GM12878 (cell line): ENCODE measurements at regions not wholly inside any gene's neighbourhood (a gene's known extent, or its start where the extent isn't known, plus 50 kb on each side); places are given as distances from the start of the nearest gene placed in this dataset.

Experiments
- ATAC-seq: fragments of 200-7000 bp; cut with Tn5 transposase; 3 replicates; pipeline ENCODE4 v1.9.1; 2020; ENCODE audit warnings: mild to moderate bottlenecking, moderate library complexity
- BruUV-seq: library from RNA; stranded (reverse); fragments of 400-500 nt; replicated peaks from 2 replicates; lab custom pipeline; 2021; lab: Mats Ljungman, UMichigan
- CTCF ChIA-PET: fragments of 300-600 bp; sonication (Branson Sonifier 250); formaldehyde crosslinking; extraction: SDS; loops from one replicate; lab custom pipeline; 2021; ENCODE audit warnings: inconsistent platforms; lab: Yijun Ruan, JAX
- POLR2A ChIA-PET: fragments of 350-600 bp; formaldehyde crosslinking; extraction: SDS; loops from one replicate; lab custom pipeline; 2021; ENCODE audit warnings: inconsistent platforms; lab: Charles Lee
- RAD21 ChIA-PET: fragments of 300-600 bp; sonication (Branson Sonifier 250); formaldehyde crosslinking; loops from one replicate; lab custom pipeline; 2023; ENCODE audit warnings: antibody characterized with exemption; ENCODE audit not compliant: unreplicated experiment; lab: Charles Lee
- SMC1A ChIA-PET: fragments of 300-600 bp; sonication (Branson Sonifier 250); formaldehyde crosslinking; loops from one replicate; lab custom pipeline; 2023; ENCODE audit not compliant: unreplicated experiment, uncharacterized antibody; lab: Charles Lee
- DNase-seq: peaks from one replicate; pipeline ENCODE4 v3.0.0-alpha.2; 2011; ENCODE audit warnings: low read depth, low spot score
- FAIRE-seq: peaks from 3 replicates; lab custom pipeline; 2011; peaks lifted over from hg19 to GRCh38; lab: Jason Lieb, UNC
- H2AFZ ChIP-seq: 2 replicates; pipeline ENCODE4 v1.6.0; 2011; ENCODE audit warnings: low read depth, low read length, control low read depth; ENCODE audit not compliant: control insufficient read depth
- H3K27ac ChIP-seq: 2 replicates; pipeline ENCODE4 v1.5.1; 2011; ENCODE audit warnings: control low read depth; ENCODE audit not compliant: control insufficient read depth, insufficient read depth
- H3K27me3 ChIP-seq, 2 experiments: replicated peaks in 1 of 2; 2 replicates each; pipeline versions ENCODE4 v1.6.0 to v1.6.1; 2011; ENCODE audit warnings: low read length in 1 of 2; ENCODE audit not compliant: control insufficient read depth in 2 of 2, insufficient read depth in 2 of 2
- H3K36me3 ChIP-seq, 2 experiments: 2 replicates each; pipeline ENCODE4 v1.5.1; 2011; ENCODE audit warnings: low read length in 1 of 2; ENCODE audit not compliant: control insufficient read depth in 2 of 2, insufficient read depth in 2 of 2
- H3K4me1 ChIP-seq: 2 replicates; pipeline ENCODE4 v1.6.1; 2011; ENCODE audit warnings: mild to moderate bottlenecking, low read length, moderate library complexity, mixed read lengths; ENCODE audit not compliant: control insufficient read depth, insufficient read depth
- H3K4me2 ChIP-seq: 2 replicates; pipeline ENCODE4 v1.6.0; 2011; ENCODE audit warnings: control low read depth; ENCODE audit not compliant: control insufficient read depth, insufficient read depth
- H3K4me3 ChIP-seq: fragments of 200-600 bp; sonication (generic); 2 replicates; pipeline ENCODE4 v1.5.1; 2016
- H3K79me2 ChIP-seq: 2 replicates; pipeline ENCODE4 v1.6.0; 2011; ENCODE audit warnings: low read length; ENCODE audit not compliant: control insufficient read depth, insufficient read depth
- H3K9ac ChIP-seq: 2 replicates; pipeline ENCODE4 v1.8.0; 2011; ENCODE audit warnings: low read length, control low read depth, mixed read lengths; ENCODE audit not compliant: control insufficient read depth, insufficient read depth
- H3K9me3 ChIP-seq: replicated peaks from 3 replicates; pipeline ENCODE4 v1.5.1; 2011; ENCODE audit warnings: mild to moderate bottlenecking, low read length; ENCODE audit not compliant: control insufficient read depth, insufficient read depth
- H4K20me1 ChIP-seq: 2 replicates; pipeline ENCODE4 v1.6.0; 2011; ENCODE audit not compliant: control insufficient read depth, insufficient read depth
- BCLAF1 ChIP-seq: fragments of 450-650 bp; IDR thresholded peaks from 2 replicates; pipeline ENCODE4 v1.6.1; 2017; ENCODE audit warnings: antibody characterized with exemption, mild to moderate bottlenecking, moderate library complexity
- CBFB ChIP-seq: IDR thresholded peaks from 2 replicates; pipeline ENCODE4 v1.6.1; 2016; ENCODE audit warnings: antibody characterized with exemption, low read depth
- CBX5 ChIP-seq: sonication (generic); IDR thresholded peaks from 2 replicates; pipeline ENCODE4 v1.6.1; 2016; ENCODE audit warnings: low read depth, moderate library complexity, mild to moderate bottlenecking, inconsistent platforms
- DPF2 ChIP-seq: fragments of 450-650 bp; IDR thresholded peaks from 2 replicates; pipeline ENCODE4 v1.6.1; 2017; ENCODE audit warnings: mild to moderate bottlenecking
- IKZF1 ChIP-seq: fragments of 450-650 bp; conservative IDR thresholded peaks from 2 replicates; pipeline ENCODE4 v1.6.1; 2017; ENCODE audit warnings: antibody characterized with exemption, mild to moderate bottlenecking
- IKZF2 ChIP-seq, 2 experiments: fragments of 450-650 bp; IDR thresholded peaks; 2 replicates each; pipeline ENCODE4 v1.6.1; 2017; ENCODE audit warnings: mild to moderate bottlenecking in 2 of 2, moderate library complexity in 2 of 2
- KLF5 ChIP-seq: fragments of 450-650 bp; IDR thresholded peaks from 2 replicates; pipeline ENCODE4 v1.6.1; 2014; ENCODE audit warnings: mild to moderate bottlenecking; ENCODE audit not compliant: partially characterized antibody
- LARP7 ChIP-seq: fragments of 450-650 bp; IDR thresholded peaks from 2 replicates; pipeline ENCODE4 v1.6.1; 2017; ENCODE audit warnings: mild to moderate bottlenecking
- MTA2 ChIP-seq: fragments of 450-650 bp; IDR thresholded peaks from 2 replicates; pipeline ENCODE4 v1.6.1; 2016; ENCODE audit warnings: low read depth, mild to moderate bottlenecking, moderate library complexity
- NFIC ChIP-seq: IDR thresholded peaks from 2 replicates; pipeline ENCODE4 v1.6.1; 2012; ENCODE audit warnings: low read depth, mild to moderate bottlenecking, inconsistent platforms, low read length, moderate library complexity
- RBBP5 ChIP-seq: fragments of 200-600 bp; sonication (generic); conservative IDR thresholded peaks from 2 replicates; pipeline ENCODE4 v1.6.1; 2016
- RUNX3 ChIP-seq: IDR thresholded peaks from 2 replicates; pipeline ENCODE4 v1.6.1; 2012; ENCODE audit warnings: low read length, inconsistent platforms
- SIX5 ChIP-seq: IDR thresholded peaks from 2 replicates; pipeline ENCODE4 v1.6.1; 2011; ENCODE audit warnings: mild to moderate bottlenecking, low read depth, low read length, moderate library complexity; ENCODE audit not compliant: severe bottlenecking
- SP1 ChIP-seq: IDR thresholded peaks from one replicate; pipeline ENCODE4 v1.6.1; 2011; ENCODE audit warnings: low read depth, low read length
- SRF ChIP-seq, 2 experiments: IDR thresholded peaks; 2 replicates each; pipeline ENCODE4 v1.6.1; 2011; ENCODE audit warnings: low read depth in 2 of 2, low read length in 2 of 2, mild to moderate bottlenecking in 1 of 2, moderate library complexity in 1 of 2
- STAT1 ChIP-seq: fragments of 450-650 bp; conservative IDR thresholded peaks from 2 replicates; pipeline ENCODE4 v1.6.1; 2014; ENCODE audit warnings: antibody characterized with exemption, mild to moderate bottlenecking
- WRNIP1 ChIP-seq: IDR thresholded peaks from 2 replicates; pipeline ENCODE4 v1.6.1; 2011; ENCODE audit warnings: low read depth, low read length, improper control_type of control experiment, borderline replicate concordance
- ZNF217 ChIP-seq: fragments of 450-650 bp; IDR thresholded peaks from 2 replicates; pipeline ENCODE4 v1.6.1; 2017; ENCODE audit warnings: antibody characterized with exemption, mild to moderate bottlenecking
- WGBS: methylation state at CpG from one replicate; pipeline ENCODE4 v1.1.6; 2016; ENCODE audit warnings: low lambda C conversion rate; ENCODE audit not compliant: insufficient replicate concordance, insufficient coverage; ENCODE audit errors: missing lambda C conversion rate; 5-methylcytosine and 5-hydroxymethylcytosine counted together
- in situ Hi-C: fragments of 300-500 bp; cut with MboI; formaldehyde crosslinking; loops from 9 replicates; pipeline ENCODE4 v1.14.3; 2018; ENCODE audit warnings: mixed read lengths
- intact Hi-C: fragments of 100-400 bp; cut with micrococcal nuclease; formaldehyde crosslinking; loops from one replicate; pipeline ENCODE4 v1.14.2; 2022; ENCODE audit not compliant: unreplicated experiment
- TF ChIP-seq, protein P1 (sequence below): fragments of 450-650 bp; formaldehyde crosslinking; IDR thresholded peaks from 2 replicates; pipeline ENCODE4 v1.5.0; 2022; ENCODE audit warnings: mild to moderate bottlenecking, missing genetic modification characterization

GRCh38 chr2:196459539-196459938 is 180.0 kb upstream of the CCDC150 start:
- in situ Hi-C loops (no loop called here), intact Hi-C loops (loop anchor here (10.0 kb wide), 1 partner anchor 295 kb away; no protein-coding TSS in a partner anchor)
- Histone ChIP-seq H3K36me3 (no peaks in the 10 kb centered on the region), H3K9ac (no peak overlapping the region), H3K79me2 (no peaks in the 10 kb centered on the region), H3K4me3 (no peak overlapping the region), H3K27ac (no peak overlapping the region), H3K4me2 (peak overlapping the region; percentile 11; the same call in 1 of the 2 replicates), H3K27me3 (no peaks in the 10 kb centered on the region), H3K4me1 (no peaks in the 10 kb centered on the region), H4K20me1 (no peaks in the 10 kb centered on the region), H3K9me3 (peaks cover 9% of the 10 kb centered on the region; the same call in 2 of the 3 replicates), H2AFZ (no peak overlapping the region; the same call in 1 of the 2 replicates)
- ATAC-seq = peak; percentile 76
- ChIA-PET RAD21 (interaction anchor here (1.8 kb wide), 1 partner anchor 162 kb away, joined by 3 read pairs; no protein-coding TSS in a partner anchor), POLR2A (no interaction called here), CTCF (interaction anchor here (1.0 kb wide), 2 partner anchors 18 to 162 kb away, joined by 3 to 4 read pairs; no protein-coding TSS in a partner anchor), SMC1A (interaction anchor here (0.5 to 2.4 kb wide), 4 partner anchors 12 to 289 kb away, joined by 3 to 6 read pairs (median 3); no protein-coding TSS in a partner anchor)
- FAIRE-seq = no peak
- no TSS peak for BruUV-seq
- WGBS = 12% methylated on average over 7 of the region's 7 CpGs
- no peak for DNase-seq
- TF ChIP-seq CBFB = 0 out of 2 replicates have a peak, but pooled peaks have one; percentile 53
- TF ChIP-seq LARP7 = no peak
- no peak for TF ChIP-seq KLF5
- no peak for TF ChIP-seq CBX5
- no peak for TF ChIP-seq STAT1
- peak; percentile 67 for TF ChIP-seq IKZF1
- no peak for TF ChIP-seq SIX5
- TF ChIP-seq WRNIP1 = no peak
- TF ChIP-seq MTA2 = no peak
- TF ChIP-seq, protein P1, sequence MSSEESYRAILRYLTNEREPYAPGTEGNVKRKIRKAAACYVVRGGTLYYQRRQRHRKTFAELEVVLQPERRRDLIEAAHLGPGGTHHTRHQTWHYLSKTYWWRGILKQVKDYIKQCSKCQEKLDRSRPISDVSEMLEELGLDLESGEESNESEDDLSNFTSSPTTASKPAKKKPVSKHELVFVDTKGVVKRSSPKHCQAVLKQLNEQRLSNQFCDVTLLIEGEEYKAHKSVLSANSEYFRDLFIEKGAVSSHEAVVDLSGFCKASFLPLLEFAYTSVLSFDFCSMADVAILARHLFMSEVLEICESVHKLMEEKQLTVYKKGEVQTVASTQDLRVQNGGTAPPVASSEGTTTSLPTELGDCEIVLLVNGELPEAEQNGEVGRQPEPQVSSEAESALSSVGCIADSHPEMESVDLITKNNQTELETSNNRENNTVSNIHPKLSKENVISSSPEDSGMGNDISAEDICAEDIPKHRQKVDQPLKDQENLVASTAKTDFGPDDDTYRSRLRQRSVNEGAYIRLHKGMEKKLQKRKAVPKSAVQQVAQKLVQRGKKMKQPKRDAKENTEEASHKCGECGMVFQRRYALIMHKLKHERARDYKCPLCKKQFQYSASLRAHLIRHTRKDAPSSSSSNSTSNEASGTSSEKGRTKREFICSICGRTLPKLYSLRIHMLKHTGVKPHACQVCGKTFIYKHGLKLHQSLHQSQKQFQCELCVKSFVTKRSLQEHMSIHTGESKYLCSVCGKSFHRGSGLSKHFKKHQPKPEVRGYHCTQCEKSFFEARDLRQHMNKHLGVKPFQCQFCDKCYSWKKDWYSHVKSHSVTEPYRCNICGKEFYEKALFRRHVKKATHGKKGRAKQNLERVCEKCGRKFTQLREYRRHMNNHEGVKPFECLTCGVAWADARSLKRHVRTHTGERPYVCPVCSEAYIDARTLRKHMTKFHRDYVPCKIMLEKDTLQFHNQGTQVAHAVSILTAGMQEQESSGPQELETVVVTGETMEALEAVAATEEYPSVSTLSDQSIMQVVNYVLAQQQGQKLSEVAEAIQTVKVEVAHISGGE = no peak
- no peak for TF ChIP-seq BCLAF1
- no peak for TF ChIP-seq SRF (IDR thresholded peaks at IDR 0.05; ENCODE audit: low read depth in 2 of 2, low read length in 2 of 2)
- peak; percentile 62; the same call in 1 of the 2 replicates for TF ChIP-seq NFIC
- no peak for TF ChIP-seq SP1
- TF ChIP-seq IKZF2 (IDR thresholded peaks at IDR 0.05) = peak in 1 of 2 experiments; percentile 69; a peak in 2 of 4 replicates
- no peak for TF ChIP-seq RBBP5
- 0 out of 2 replicates have a peak, but pooled peaks have one; percentile 35 for TF ChIP-seq DPF2
- TF ChIP-seq RUNX3 = peak; percentile 97
- TF ChIP-seq ZNF217 = no peak
